H1 (cell line): ENCODE measurements at regions not wholly inside any gene's neighbourhood (a gene's known extent, or its start where the extent isn't known, plus 50 kb on each side); places are given as distances from the start of the nearest gene placed in this dataset.

Source experiments
- CTCF ChIA-PET: fragments of 300-600 bp; sonication (Branson Sonifier 250); formaldehyde crosslinking; loops from one replicate; lab custom pipeline; 2021; ENCODE audit not compliant: partially characterized antibody; lab: Charles Lee
- POLR2A ChIA-PET: fragments of 300-600 bp; sonication (Branson Sonifier 250); formaldehyde crosslinking; loops from one replicate; lab custom pipeline; 2021; ENCODE audit warnings: inconsistent platforms; ENCODE audit not compliant: partially characterized antibody; lab: Charles Lee
- DNase-seq, 2 experiments: peaks; one replicate each; pipeline versions ENCODE4 v3.0.0 to v3.0.0-alpha.2; 2010 to 2022; ENCODE audit warnings: low spot score in 2 of 2, low read depth in 1 of 2, mixed read lengths in 1 of 2
- FAIRE-seq: peaks from 2 replicates; lab custom pipeline; 2011; peaks lifted over from hg19 to GRCh38; lab: Jason Lieb, UNC
- H2AFZ ChIP-seq: 2 replicates; pipeline ENCODE4 v1.8.1; 2012; ENCODE audit warnings: low read length, inconsistent platforms
- H2AK5ac ChIP-seq: 2 replicates; pipeline ENCODE4 v1.6.1; 2013; ENCODE audit warnings: low read depth, low read length
- H2BK120ac ChIP-seq: replicated peaks from 2 replicates; pipeline ENCODE3; 2013; ENCODE audit warnings: low read depth, low read length, inconsistent platforms
- H2BK12ac ChIP-seq: 2 replicates; pipeline ENCODE4 v1.6.1; 2013; ENCODE audit warnings: low read depth, low read length
- H2BK15ac ChIP-seq: 2 replicates; pipeline ENCODE4 v1.6.1; 2013; ENCODE audit warnings: low read length
- H2BK20ac ChIP-seq: 2 replicates; pipeline ENCODE4 v1.6.1; 2013; ENCODE audit warnings: low read length
- H2BK5ac ChIP-seq: 2 replicates; pipeline ENCODE4 v1.6.1; 2013; ENCODE audit warnings: low read depth, low read length
- H3K14ac ChIP-seq: 2 replicates; pipeline ENCODE4 v1.6.1; 2013; ENCODE audit warnings: inconsistent platforms; ENCODE audit not compliant: insufficient read length
- H3K18ac ChIP-seq: 2 replicates; pipeline ENCODE4 v1.6.1; 2013; ENCODE audit warnings: low read length; ENCODE audit errors: extremely low read depth
- H3K23ac ChIP-seq: 2 replicates; pipeline ENCODE4 v1.6.1; 2013; ENCODE audit warnings: inconsistent platforms; ENCODE audit not compliant: insufficient read length
- H3K23me2 ChIP-seq: 2 replicates; pipeline ENCODE4 v1.6.1; 2013; ENCODE audit warnings: low read depth, low read length
- H3K27ac ChIP-seq: 2 replicates; pipeline ENCODE4 v1.6.1; 2011; ENCODE audit warnings: low read depth, low read length, inconsistent platforms
- H3K27me3 ChIP-seq, 4 experiments: replicated peaks in 1 of 4; 1 replicate in 1 of 4; 2 replicates in 3 of 4; pipeline versions ENCODE4 v1.6.1 to v1.8.1; 2011 to 2013; ENCODE audit warnings: low read length in 3 of 4, mild to moderate bottlenecking in 3 of 4, inconsistent platforms in 2 of 4, mixed read lengths in 2 of 4, moderate library complexity in 1 of 4; ENCODE audit not compliant: control insufficient read depth in 3 of 4, insufficient read depth in 3 of 4; ENCODE audit errors: extremely low read depth in 1 of 4
- H3K36me3 ChIP-seq, 4 experiments: 2 replicates each; pipeline versions ENCODE4 v1.6.1 to v1.8.1; 2011 to 2013; ENCODE audit warnings: mild to moderate bottlenecking in 4 of 4, low read length in 3 of 4, moderate library complexity in 2 of 4, control low read depth in 1 of 4, inconsistent platforms in 1 of 4; ENCODE audit not compliant: insufficient read depth in 4 of 4, control insufficient read depth in 2 of 4
- H3K4ac ChIP-seq: replicated peaks from 2 replicates; pipeline ENCODE3; 2013; ENCODE audit warnings: low read length, low read depth, mixed read lengths, inconsistent platforms; ENCODE audit not compliant: insufficient read length
- H3K4me1 ChIP-seq, 4 experiments: replicated peaks in 1 of 4; 1 replicate in 1 of 4; 2 replicates in 3 of 4; pipeline versions ENCODE4 v1.6.1 to v1.8.1; 2011 to 2013; ENCODE audit warnings: low read length in 3 of 4, inconsistent platforms in 2 of 4, mixed read lengths in 1 of 4; ENCODE audit not compliant: insufficient read depth in 4 of 4, control insufficient read depth in 3 of 4
- H3K4me2 ChIP-seq, 2 experiments: 2 replicates each; pipeline versions ENCODE4 v1.6.1 to v1.8.1; 2011 to 2013; ENCODE audit warnings: low read depth in 2 of 2, low read length in 2 of 2, control low read depth in 1 of 2, inconsistent platforms in 1 of 2, mild to moderate bottlenecking in 1 of 2; ENCODE audit not compliant: insufficient read depth in 1 of 2
- H3K4me3 ChIP-seq, 4 experiments: fragments of 200-600, 300-600 bp in 1 of 4; sonication (generic), shearing (Covaris generic), sonication (Bioruptor Twin) in 1 of 4; 2 replicates each; pipeline versions ENCODE4 v1.5.1 to v1.8.1; 2011 to 2016; ENCODE audit warnings: low read length in 4 of 4, low read depth in 3 of 4, control low read depth in 2 of 4, inconsistent platforms in 2 of 4, mild to moderate bottlenecking in 2 of 4, mixed read lengths in 1 of 4, moderate library complexity in 1 of 4; ENCODE audit not compliant: insufficient read depth in 2 of 4; ENCODE audit errors: extremely low read depth in 1 of 4
- H3K56ac ChIP-seq: replicated peaks from 2 replicates; pipeline ENCODE3; 2013; ENCODE audit warnings: low read depth, mild to moderate bottlenecking, mixed read lengths, low read length, inconsistent platforms; ENCODE audit not compliant: insufficient read length
- H3K79me1 ChIP-seq: 2 replicates; pipeline ENCODE4 v1.6.1; 2013; ENCODE audit warnings: low read depth, low read length, control low read depth
- H3K79me2 ChIP-seq, 2 experiments: 2 replicates each; pipeline versions ENCODE4 v1.6.1 to v1.8.1; 2012 to 2013; ENCODE audit warnings: low read length in 2 of 2, mild to moderate bottlenecking in 2 of 2, inconsistent platforms in 1 of 2; ENCODE audit not compliant: insufficient read depth in 2 of 2, control insufficient read depth in 1 of 2
- H3K9ac ChIP-seq, 4 experiments: replicated peaks in 1 of 4; 1 replicate in 1 of 4; 2 replicates in 3 of 4; pipeline versions ENCODE4 v1.6.1 to v1.8.1; 2011 to 2013; ENCODE audit warnings: low read depth in 3 of 4, low read length in 3 of 4, control low read depth in 2 of 4, mild to moderate bottlenecking in 2 of 4, moderate library complexity in 2 of 4, inconsistent platforms in 1 of 4; ENCODE audit errors: extremely low read depth in 1 of 4
- H3K9me3 ChIP-seq, 2 experiments: 2 replicates each; pipeline versions ENCODE4 v1.6.1 to v1.8.1; 2012 to 2013; ENCODE audit warnings: mild to moderate bottlenecking in 2 of 2, moderate library complexity in 2 of 2, control low read depth in 1 of 2, inconsistent platforms in 1 of 2, low read depth in 1 of 2, low read length in 1 of 2, mixed read lengths in 1 of 2; ENCODE audit not compliant: insufficient read depth in 2 of 2
- H4K20me1 ChIP-seq, 2 experiments: replicated peaks in 1 of 2; 2 replicates each; pipeline versions ENCODE3 to v1.8.1; 2011 to 2013; ENCODE audit warnings: inconsistent platforms in 2 of 2, low read length in 2 of 2, mild to moderate bottlenecking in 1 of 2; ENCODE audit not compliant: insufficient read depth in 2 of 2, control insufficient read depth in 1 of 2
- H4K5ac ChIP-seq: 2 replicates; pipeline ENCODE4 v1.6.1; 2013; ENCODE audit warnings: low read length, low read depth, mixed read lengths, inconsistent platforms; ENCODE audit not compliant: insufficient read length
- H4K8ac ChIP-seq: 2 replicates; pipeline ENCODE4 v1.8.0; 2013; ENCODE audit warnings: mild to moderate bottlenecking, moderate library complexity, low read length, inconsistent platforms; ENCODE audit not compliant: insufficient read depth; ENCODE audit errors: extremely low read depth
- H4K91ac ChIP-seq: replicated peaks from 2 replicates; pipeline ENCODE3; 2013; ENCODE audit warnings: low read length, mixed read lengths, inconsistent platforms; ENCODE audit not compliant: insufficient read length
- ASH2L ChIP-seq: fragments of 200-600, 300-600 bp; sonication (generic); IDR thresholded peaks from one replicate; pipeline ENCODE4 v1.7.1; 2017; ENCODE audit warnings: low read length
- BCL11A ChIP-seq, 2 experiments: IDR thresholded peaks; one replicate each; pipeline ENCODE4 v1.6.1; 2011; ENCODE audit warnings: low read depth in 2 of 2, low read length in 2 of 2, mild to moderate bottlenecking in 2 of 2
- CTBP2 ChIP-seq: IDR thresholded peaks from 2 replicates; pipeline ENCODE4 v1.7.0; 2011; ENCODE audit warnings: borderline replicate concordance, mild to moderate bottlenecking, moderate library complexity, mixed read lengths, low read length; ENCODE audit not compliant: insufficient read depth, insufficient read length
- SIRT6 ChIP-seq: IDR thresholded peaks from one replicate; pipeline ENCODE4 v1.7.1; 2012; ENCODE audit warnings: low read length, inconsistent platforms

- H3K9me3 ChIP-seq: no peaks in the 10 kb centered on the region
- TF ChIP-seq BCL11A (IDR thresholded peaks at IDR 0.05; ENCODE audit: low read depth in 2 of 2, low read length in 2 of 2): no peak
- no peak for TF ChIP-seq CTBP2
- TF ChIP-seq ASH2L: no peak
- TF ChIP-seq SIRT6: no peak
- TF ChIP-seq, all 59 proteins: peak for 0
- no peak overlapping the region for H3K4ac ChIP-seq
- no peaks in the 10 kb centered on the region for H3K23me2 ChIP-seq
- H3K4me1 ChIP-seq: no peaks in the 10 kb centered on the region
- H3K4me2 ChIP-seq: no peak overlapping the region
- no peak overlapping the region for H3K14ac ChIP-seq
- no peak overlapping the region for H2AFZ ChIP-seq
- H4K5ac ChIP-seq: no peak overlapping the region
- peaks cover 0 to 1% (median 0%) of the 10 kb centered on the region in 4 experiments; a peak in 1 of 7 replicates for H3K27me3 ChIP-seq
- no peak overlapping the region for H2BK120ac ChIP-seq
- H2BK5ac ChIP-seq: no peak overlapping the region
- no peak overlapping the region for H2BK12ac ChIP-seq
- FAIRE-seq (no peak), DNase-seq (no peak)
- no peak overlapping the region for H3K56ac ChIP-seq
- H3K4me3 ChIP-seq: no peak overlapping the region
- H3K23ac ChIP-seq: no peak overlapping the region
- H4K91ac ChIP-seq: no peak overlapping the region
- H3K9ac ChIP-seq: no peak overlapping the region
- no peak overlapping the region for H3K27ac ChIP-seq
- no peaks in the 10 kb centered on the region for H3K36me3 ChIP-seq
- H3K18ac ChIP-seq: no peak overlapping the region
- H4K20me1 ChIP-seq: no peaks in the 10 kb centered on the region
- ChIA-PET POLR2A (no interaction called here), CTCF (no interaction called here)
- H2AK5ac ChIP-seq: no peak overlapping the region
- no peak overlapping the region for H2BK20ac ChIP-seq
- no peak overlapping the region for H2BK15ac ChIP-seq
- H3K79me1 ChIP-seq: no peaks in the 10 kb centered on the region
- H3K79me2 ChIP-seq: no peaks in the 10 kb centered on the region
- no peak overlapping the region for H4K8ac ChIP-seq
Measured at GRCh38 chr12:87201598-87201997, 827.6 kb downstream of the C12orf50 start.
